K562 (cell line): ENCODE measurements at regions not wholly inside any gene's neighbourhood (a gene's known extent, or its start where the extent isn't known, plus 50 kb on each side); places are given as distances from the start of the nearest gene placed in this dataset.

Experiments used
- AFF4 ChIP-seq: sonication (generic); formaldehyde crosslinking; IDR thresholded peaks from 2 replicates; pipeline ENCODE4 v1.8.0; 2023; ENCODE audit warnings: mild to moderate bottlenecking, missing genetic modification reagents
- ELK3 ChIP-seq: fragments of 450-650 bp; formaldehyde crosslinking; IDR thresholded peaks from 2 replicates; pipeline ENCODE4 v1.4.0; 2020; ENCODE audit warnings: mild to moderate bottlenecking
- GATAD2A ChIP-seq: fragments of 450-650 bp; IDR thresholded peaks from 2 replicates; pipeline ENCODE4 v1.6.1; 2017
- GTF2B ChIP-seq: IDR thresholded peaks from 2 replicates; pipeline ENCODE4 v1.6.1; 2011; ENCODE audit not compliant: insufficient read length; ENCODE audit errors: extremely low read depth
- MBD2 ChIP-seq: sonication (generic); IDR thresholded peaks from 2 replicates; pipeline ENCODE4 v1.6.1; 2016; ENCODE audit warnings: low read depth, borderline replicate concordance
- PCBP1 ChIP-seq: fragments of 200-400 bp; formaldehyde crosslinking; IDR thresholded peaks from 2 replicates; pipeline ENCODE4 v1.6.1; 2018; ENCODE audit warnings: mild to moderate bottlenecking, low read depth, low read length; ENCODE audit not compliant: poor library complexity, severe bottlenecking
- PCBP2 ChIP-seq: fragments of 200-400 bp; formaldehyde crosslinking; IDR thresholded peaks from 2 replicates; pipeline ENCODE4 v1.6.1; 2018; ENCODE audit warnings: low read length, low read depth, mild to moderate bottlenecking, moderate library complexity; ENCODE audit not compliant: poor library complexity, severe bottlenecking
- SIX5 ChIP-seq, 2 experiments: IDR thresholded peaks; 2 replicates each; pipeline ENCODE4 v1.6.1; 2011; ENCODE audit warnings: low read length in 2 of 2, borderline replicate concordance in 1 of 2, low read depth in 1 of 2, mild to moderate bottlenecking in 1 of 2, moderate library complexity in 1 of 2; ENCODE audit not compliant: insufficient read depth in 1 of 2
- SMARCA5 ChIP-seq: fragments of 450-650 bp; IDR thresholded peaks from 2 replicates; pipeline ENCODE4 v1.6.1; 2016
- TAF9B ChIP-seq: fragments of 450-650 bp; IDR thresholded peaks from 2 replicates; pipeline ENCODE4 v1.6.1; 2018; ENCODE audit warnings: mild to moderate bottlenecking; ENCODE audit not compliant: partially characterized antibody
- TBP ChIP-seq: optimal IDR thresholded peaks from 2 replicates; pipeline ENCODE3; 2011; ENCODE audit warnings: low read depth, low read length, improper control_type of control experiment
- YY1 ChIP-seq, 3 experiments: IDR thresholded peaks; 2 replicates each; pipeline ENCODE4 v1.6.1; 2011; ENCODE audit warnings: low read length in 2 of 3, mild to moderate bottlenecking in 2 of 3, moderate library complexity in 2 of 3, borderline replicate concordance in 1 of 3, control low read depth in 1 of 3, low read depth in 1 of 3; ENCODE audit not compliant: insufficient read depth in 3 of 3, insufficient replicate concordance in 2 of 3, control insufficient read depth in 1 of 3, insufficient read length in 1 of 3; ENCODE audit errors: extremely low read depth in 1 of 3
- ZFP91 ChIP-seq: sonication (generic); formaldehyde crosslinking; IDR thresholded peaks from 2 replicates; pipeline ENCODE4 v1.8.0; 2022; ENCODE audit warnings: mild to moderate bottlenecking, missing genetic modification reagents
- ZNF212 ChIP-seq: fragments of 450-650 bp; formaldehyde crosslinking; IDR thresholded peaks from 2 replicates; pipeline ENCODE4 v1.4.0; 2020; ENCODE audit warnings: mild to moderate bottlenecking
- ZNF232 ChIP-seq: sonication (generic); formaldehyde crosslinking; IDR thresholded peaks from 2 replicates; pipeline ENCODE4 v1.8.0; 2022; ENCODE audit warnings: mild to moderate bottlenecking, missing genetic modification reagents
- ZNF324 ChIP-seq: fragments of 250-450 bp; sonication (Bioruptor Pico); IDR thresholded peaks from 2 replicates; pipeline ENCODE4 v1.4.0; 2020; ENCODE audit warnings: mild to moderate bottlenecking
- ZNF518B ChIP-seq: fragments of 250-450 bp; sonication (Bioruptor Pico); IDR thresholded peaks from 2 replicates; pipeline ENCODE4 v1.5.0; 2021; ENCODE audit warnings: mild to moderate bottlenecking, moderate library complexity

- no peak for TF ChIP-seq AFF4
- no peak for TF ChIP-seq ZNF518B (CRISPR knock-in tag)
- TF ChIP-seq SIX5 (IDR thresholded peaks at IDR 0.05; ENCODE audit: borderline replicate concordance in 1 of 2, insufficient read depth in 1 of 2, low read depth in 1 of 2, low read length in 2 of 2) = no peak
- peak; percentile 24 for TF ChIP-seq PCBP2
- no peak for TF ChIP-seq ZNF212 (CRISPR knock-in tag)
- no peak for TF ChIP-seq MBD2
- no peak for TF ChIP-seq SMARCA5
- peak; percentile 41 for TF ChIP-seq PCBP1
- no peak for TF ChIP-seq ELK3 (CRISPR knock-in tag)
- TF ChIP-seq TAF9B = no peak
- TF ChIP-seq ZFP91 = no peak
- no peak for TF ChIP-seq GATAD2A
- no peak for TF ChIP-seq YY1 (IDR thresholded peaks at IDR 0.05; ENCODE audit: borderline replicate concordance in 1 of 3, control insufficient read depth in 1 of 3, extremely low read depth in 1 of 3, insufficient read depth in 3 of 3, insufficient read length in 1 of 3, insufficient replicate concordance in 2 of 3, low read depth in 1 of 3, low read length in 2 of 3)
- no peak for TF ChIP-seq ZNF232
- no peak for TF ChIP-seq ZNF324 (CRISPR knock-in tag)
- no peak for TF ChIP-seq GTF2B
- TF ChIP-seq TBP = no peak
- TF ChIP-seq, all 486 proteins: peak for 3
Measured at GRCh38 chr3:103829723-103830326, 1395.0 kb downstream of the ZPLD1 start (continued).
